ENCODE measurements at regions not wholly inside any gene's neighbourhood (a gene's known extent, or its start where the extent isn't known, plus 50 kb on each side); places are given as distances from the start of the nearest gene placed in this dataset.

DNA sequence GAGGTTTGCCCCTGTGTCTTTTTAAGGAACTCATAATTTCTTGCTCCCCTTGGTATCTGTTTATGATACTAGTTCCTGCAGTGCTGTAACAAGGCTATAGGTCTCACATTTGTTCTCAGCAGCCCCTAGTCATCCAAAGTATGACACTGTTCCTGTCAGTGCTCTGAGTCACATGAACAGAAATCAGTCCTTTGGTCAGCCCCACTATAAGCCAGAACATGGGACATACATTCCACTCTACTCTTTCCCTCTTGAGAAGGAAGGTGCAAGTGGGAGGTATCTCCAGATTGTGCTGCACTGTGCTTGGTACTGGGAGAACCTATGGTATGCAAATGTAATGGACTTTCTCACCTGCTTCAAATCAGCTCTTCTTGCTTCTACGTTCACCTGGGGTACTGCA lies 87.0 kb downstream of the IARS1 start:
- no peak overlapping the region for H3K18ac ChIP-seq (ENCODE audit: extremely low read depth, low read length)
- H3K56ac ChIP-seq (replicated peaks; ENCODE audit: insufficient read length, low read depth, low read length), result no peak overlapping the region
- TF ChIP-seq RNF2 (IDR thresholded peaks at IDR 0.05; ENCODE audit: borderline replicate concordance, low read depth, low read length, missing control alignments, poor library complexity, severe bottlenecking), result no peak
- no peak for TF ChIP-seq SIX5 (IDR thresholded peaks at IDR 0.05; ENCODE audit: low read depth, low read length)
- no peak for TF ChIP-seq POLR2AphosphoS5 (IDR thresholded peaks at IDR 0.05; ENCODE audit: low read depth, low read length)
- TF ChIP-seq TAF7 (optimal IDR thresholded peaks at IDR 0.05; ENCODE audit: borderline replicate concordance, low read depth, low read length), result no peak
- TF ChIP-seq JUND (IDR thresholded peaks at IDR 0.05; ENCODE audit: low read length), result no peak
- TF ChIP-seq FOSL1 (IDR thresholded peaks at IDR 0.05; ENCODE audit: insufficient read depth, low read depth, low read length), result no peak
- no peak for TF ChIP-seq TAF1 (IDR thresholded peaks at IDR 0.05; ENCODE audit: low read depth, low read length)
- TF ChIP-seq HDAC6 (IDR thresholded peaks at IDR 0.05; ENCODE audit: low read depth, low read length), result no peak
- no peak for TF ChIP-seq EGR1 (IDR thresholded peaks at IDR 0.05; ENCODE audit: borderline replicate concordance, low read depth, low read length)
- no peak for TF ChIP-seq HDAC2 (IDR thresholded peaks at IDR 0.05; ENCODE audit: borderline replicate concordance in 1 of 2, low read depth in 2 of 2, low read length in 2 of 2)
- no peak for TF ChIP-seq POLR2A (IDR thresholded peaks at IDR 0.05; ENCODE audit: control extremely low read depth in 1 of 2, low read depth in 2 of 2, low read length in 2 of 2)
- TF ChIP-seq ZNF274 (IDR thresholded peaks at IDR 0.05; ENCODE audit: borderline replicate concordance, extremely low read depth, low read length), result no peak
- TF ChIP-seq EZH2 (IDR thresholded peaks at IDR 0.05; ENCODE audit: low read depth, low read length, severe bottlenecking), result no peak
- H3K4me2 ChIP-seq (ENCODE audit: insufficient read depth in 1 of 2, low read depth in 2 of 2, low read length in 2 of 2), result no peak overlapping the region
- 84% methylated on average over 1 of the region's 1 CpG; no CpG with 5 or more reads in 1 of the 2 experiments for WGBS, 2 experiments (ENCODE audit: extremely low coverage in 1 of 2, insufficient coverage in 1 of 2, insufficient read length in 1 of 2, insufficient replicate concordance in 2 of 2, low coverage in 1 of 2, low lambda C conversion rate in 2 of 2, missing lambda C conversion rate in 1 of 2)
- H3K79me2 ChIP-seq (ENCODE audit: control insufficient read depth in 1 of 2, insufficient read depth in 2 of 2, low read length in 2 of 2), result no peaks in the 10 kb centered on the region
- no peak overlapping the region for H3K27ac ChIP-seq (ENCODE audit: low read depth, low read length)
- POLR2A ChIA-PET (ENCODE audit: partially characterized antibody), result interaction anchor here (0.7 to 1.3 kb wide), 2 partner anchors 33 to 445 kb away, joined by 3 read pairs; no protein-coding TSS in a partner anchor
- no peak overlapping the region for H4K8ac ChIP-seq (ENCODE audit: extremely low read depth, insufficient read depth, low read length)
- no peak overlapping the region for H2BK120ac ChIP-seq (replicated peaks; ENCODE audit: low read depth, low read length)
- no peak overlapping the region for H2BK5ac ChIP-seq (ENCODE audit: low read depth, low read length)
- H4K20me1 ChIP-seq (replicated peaks in 1 of 2; ENCODE audit: control insufficient read depth in 1 of 2, insufficient read depth in 2 of 2, low read length in 2 of 2), result no peaks in the 10 kb centered on the region
- H2BK12ac ChIP-seq (ENCODE audit: low read depth, low read length), result no peak overlapping the region
- no peak overlapping the region for H3K4me3 ChIP-seq (ENCODE audit: extremely low read depth in 1 of 4, insufficient read depth in 2 of 4, low read depth in 3 of 4, low read length in 4 of 4)
- no peak overlapping the region for H3K23ac ChIP-seq (ENCODE audit: insufficient read length)
- no peaks in the 10 kb centered on the region for H3K79me1 ChIP-seq (ENCODE audit: low read depth, low read length)
- H2BK15ac ChIP-seq (ENCODE audit: low read length), result no peak overlapping the region
- H3K36me3 ChIP-seq (ENCODE audit: control insufficient read depth in 2 of 4, insufficient read depth in 4 of 4, low read length in 3 of 4), result peaks cover 19 to 33% (median 27%) of the 10 kb centered on the region in 4 experiments
- FAIRE-seq, result no peak
- H3K9ac ChIP-seq (replicated peaks in 1 of 4; ENCODE audit: extremely low read depth in 1 of 4, low read depth in 3 of 4, low read length in 3 of 4), result no peak overlapping the region
- H2AK5ac ChIP-seq (ENCODE audit: low read depth, low read length), result no peak overlapping the region
- no peaks in the 10 kb centered on the region for H3K4me1 ChIP-seq (replicated peaks in 1 of 4; ENCODE audit: control insufficient read depth in 3 of 4, insufficient read depth in 4 of 4, low read length in 3 of 4)
- no peaks in the 10 kb centered on the region for H3K27me3 ChIP-seq (replicated peaks in 1 of 4; ENCODE audit: control insufficient read depth in 3 of 4, extremely low read depth in 1 of 4, insufficient read depth in 3 of 4, low read length in 3 of 4)
- CTCF ChIA-PET (ENCODE audit: partially characterized antibody), result interaction anchor here (0.5 kb wide), 1 partner anchor 440 kb away, joined by 5 read pairs; no protein-coding TSS in a partner anchor
- H3K4ac ChIP-seq (replicated peaks; ENCODE audit: insufficient read length, low read depth, low read length), result no peak overlapping the region
- H3K9me3 ChIP-seq (ENCODE audit: insufficient read depth in 2 of 2, low read depth in 1 of 2, low read length in 1 of 2), result no peaks in the 10 kb centered on the region
- H2AFZ ChIP-seq (ENCODE audit: low read length), result no peak overlapping the region
- no peak overlapping the region for H4K5ac ChIP-seq (ENCODE audit: insufficient read length, low read depth, low read length)
- no peak overlapping the region for H2BK20ac ChIP-seq (ENCODE audit: low read length)
- DNase-seq (ENCODE audit: low read depth in 1 of 2, low spot score in 2 of 2), result no peak
- H4K91ac ChIP-seq (replicated peaks; ENCODE audit: insufficient read length, low read length), result no peak overlapping the region
- H3K14ac ChIP-seq (ENCODE audit: insufficient read length), result no peak overlapping the region
- H3K23me2 ChIP-seq (ENCODE audit: low read depth, low read length), result no peaks in the 10 kb centered on the region

Measured in H1 (cell line).